GM18519 (cell line): ENCODE measurements at regions not wholly inside any gene's neighbourhood (a gene's known extent, or its start where the extent isn't known, plus 50 kb on each side); places are given as distances from the start of the nearest gene placed in this dataset.
"Not testable (repeated sequence)": the region's sequence is repeated elsewhere in the genome, so short reads cannot be mapped to it uniquely, and the experiment has no call there.

ENCODE experiments used
- ATAC-seq: cut with Tn5 transposase; IDR thresholded peaks from one replicate; pipeline ENCODE4 v1.9.1; 2021; ENCODE audit warnings: mild to moderate bottlenecking, moderate library complexity; ENCODE audit not compliant: unreplicated experiment, low FRiP score

DNA sequence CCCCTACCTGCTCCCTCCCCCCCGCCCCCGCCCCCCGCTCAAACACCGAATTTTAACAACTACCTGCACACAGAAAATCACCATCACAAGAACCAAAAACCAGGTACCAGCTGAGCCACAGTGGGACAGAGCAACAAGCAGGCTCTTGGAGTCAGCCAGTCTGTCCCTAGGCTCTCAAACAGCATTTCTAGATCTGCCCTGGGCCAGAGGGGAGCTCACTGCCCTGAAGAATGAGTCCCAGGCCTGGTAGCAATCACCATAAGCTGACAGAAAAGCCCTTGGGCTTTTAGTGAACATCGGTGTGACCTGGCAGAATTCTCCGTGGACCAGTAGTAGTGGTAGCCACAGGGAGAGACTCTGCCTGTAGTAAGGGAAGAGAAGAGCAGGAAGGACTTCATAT lies 58.3 kb downstream of the C11orf87 start:
- ATAC-seq: no peak

DNA sequence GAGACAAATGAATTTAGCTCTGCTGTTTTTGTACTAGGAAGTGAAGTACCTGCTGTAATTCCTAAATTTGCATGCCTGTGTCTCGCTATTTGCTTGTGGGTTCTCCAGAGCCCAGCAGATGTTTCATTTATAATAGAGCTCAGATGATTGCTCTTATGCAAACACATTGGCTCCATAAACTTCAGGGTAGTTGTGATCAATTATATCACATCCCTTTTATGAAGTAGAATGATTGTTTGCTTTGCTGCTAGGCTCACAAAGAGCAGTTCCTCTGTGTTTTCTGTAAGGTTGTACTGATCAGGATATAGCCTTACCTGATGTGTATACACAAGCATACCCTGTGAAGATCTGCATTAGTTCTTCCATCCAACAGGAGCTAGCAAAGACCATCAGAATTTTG lies 64.1 kb downstream of the C11orf87 start:
- no peak for ATAC-seq

DNA sequence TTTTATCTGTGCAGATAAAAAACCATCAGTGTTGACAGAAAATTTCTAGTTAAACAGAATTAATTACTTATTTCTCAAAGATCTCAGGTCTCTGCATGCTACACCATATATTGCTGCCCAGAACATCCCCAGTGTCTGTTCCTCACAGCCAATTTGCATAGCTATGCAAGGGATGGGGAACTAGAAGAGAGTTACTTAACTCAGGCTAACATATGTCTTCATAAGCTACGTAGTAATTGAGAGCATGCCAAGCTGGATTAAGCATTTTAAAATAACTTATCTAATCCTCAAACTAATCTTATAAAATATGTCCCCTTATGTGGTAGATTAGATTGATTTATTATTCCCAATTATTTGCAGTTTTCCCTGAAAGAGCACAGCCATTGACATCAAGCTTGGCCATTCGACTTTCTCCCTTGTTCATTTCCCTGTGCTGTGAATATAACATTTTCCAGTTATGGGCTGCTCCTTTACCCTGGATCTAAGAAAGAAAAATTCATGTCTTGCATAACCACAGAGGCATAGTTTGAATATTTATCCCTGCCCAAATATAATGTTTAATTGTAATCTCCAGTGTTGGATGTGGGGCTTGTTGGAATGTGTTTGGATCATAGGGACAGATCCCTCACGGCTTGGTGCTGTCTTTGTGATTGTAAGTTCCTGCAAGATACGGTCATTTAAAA lies 69.1 kb downstream of the C11orf87 start:
- ATAC-seq: no peak

DNA sequence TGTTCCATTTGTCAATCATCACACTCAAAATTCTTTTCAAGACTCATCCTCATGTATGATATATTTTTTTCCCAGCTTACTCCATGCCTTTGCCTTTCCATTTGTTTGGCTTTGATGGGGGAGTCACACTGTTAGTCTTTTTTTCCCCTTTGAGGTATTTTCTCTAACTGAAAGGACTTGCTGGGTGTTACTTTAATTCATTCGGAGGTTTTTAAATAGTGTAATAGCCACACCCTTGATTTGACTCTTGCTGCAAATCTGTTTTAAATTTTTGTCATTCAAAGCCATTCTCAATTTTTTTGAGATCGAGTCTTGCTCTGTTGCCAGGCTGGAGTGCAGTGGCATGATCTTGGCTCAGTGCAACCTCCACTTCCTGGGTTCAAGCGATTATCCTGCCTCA lies 84.1 kb downstream of the C11orf87 start:
- no peak for ATAC-seq

- ATAC-seq: no peak
Measured at GRCh38 chr11:109507331-109507730, 85.3 kb downstream of the C11orf87 start.

- ATAC-seq: no peak
Measured at GRCh38 chr11:109507836-109508561, 86.0 kb downstream of the C11orf87 start.

DNA sequence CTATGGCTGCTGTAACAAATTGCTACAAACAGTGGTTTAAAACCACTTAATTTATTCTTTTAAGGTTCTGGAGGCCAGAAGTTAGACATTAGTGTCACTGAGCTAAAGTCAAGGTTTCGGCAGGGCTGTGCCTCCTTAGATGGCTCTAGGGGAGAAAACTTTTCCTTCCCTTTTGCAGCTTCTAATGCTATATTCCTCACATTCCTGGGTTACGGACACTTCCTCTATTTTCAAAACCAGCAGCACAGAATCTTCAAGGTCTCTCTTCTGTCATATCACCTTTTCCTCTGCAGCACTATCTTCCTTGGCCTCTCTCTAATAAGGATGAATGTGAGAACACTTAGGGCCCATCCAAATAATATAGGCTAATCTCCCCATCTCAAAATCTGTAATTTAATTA lies 87.0 kb downstream of the C11orf87 start:
- no peak for ATAC-seq

GRCh38 chr11:109510316-109510715 lies 88.3 kb downstream of the C11orf87 start:
- ATAC-seq: no peak

DNA sequence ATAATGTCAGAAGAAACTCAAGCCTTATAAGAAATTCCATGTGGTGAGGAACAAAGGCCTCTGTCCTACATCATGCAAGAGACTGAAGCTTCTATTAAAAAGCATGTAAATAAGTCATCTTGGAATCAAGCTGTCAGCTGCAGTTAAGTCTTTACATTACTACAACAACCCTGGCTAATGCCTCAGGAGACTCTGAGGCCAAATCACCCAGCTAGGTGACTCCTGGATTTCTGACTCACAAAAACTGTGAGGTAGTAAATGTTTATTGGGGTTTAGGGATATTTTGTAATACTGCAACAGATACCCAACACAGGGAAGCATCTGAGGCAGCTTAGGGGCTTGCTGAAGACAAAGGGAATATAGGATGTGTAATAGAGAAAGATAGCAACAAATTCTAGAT lies 89.6 kb downstream of the C11orf87 start:
- ATAC-seq: no peak

DNA sequence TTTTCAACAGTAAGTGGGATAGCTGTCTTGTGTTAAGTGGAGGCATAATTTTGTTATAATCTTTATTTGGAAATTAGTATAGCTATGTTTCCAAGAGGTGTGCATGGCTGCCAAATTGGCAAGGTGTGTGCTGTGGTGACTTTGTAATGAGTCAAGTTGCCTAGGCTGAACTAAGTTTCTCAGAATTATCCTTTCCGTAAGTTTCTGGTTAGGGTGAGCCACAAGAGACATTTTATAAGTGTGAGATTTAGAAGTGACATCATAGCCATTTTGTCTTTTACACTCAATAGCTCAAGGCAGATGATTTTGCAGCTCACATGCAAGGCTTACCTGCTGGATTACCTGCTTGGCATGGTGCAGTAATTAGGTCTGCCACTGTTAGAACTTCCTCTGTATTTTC lies 90.3 kb downstream of the C11orf87 start:
- no peak for ATAC-seq

- no peak for ATAC-seq
Measured at GRCh38 chr11:109512680-109513079, 90.7 kb downstream of the C11orf87 start.

DNA sequence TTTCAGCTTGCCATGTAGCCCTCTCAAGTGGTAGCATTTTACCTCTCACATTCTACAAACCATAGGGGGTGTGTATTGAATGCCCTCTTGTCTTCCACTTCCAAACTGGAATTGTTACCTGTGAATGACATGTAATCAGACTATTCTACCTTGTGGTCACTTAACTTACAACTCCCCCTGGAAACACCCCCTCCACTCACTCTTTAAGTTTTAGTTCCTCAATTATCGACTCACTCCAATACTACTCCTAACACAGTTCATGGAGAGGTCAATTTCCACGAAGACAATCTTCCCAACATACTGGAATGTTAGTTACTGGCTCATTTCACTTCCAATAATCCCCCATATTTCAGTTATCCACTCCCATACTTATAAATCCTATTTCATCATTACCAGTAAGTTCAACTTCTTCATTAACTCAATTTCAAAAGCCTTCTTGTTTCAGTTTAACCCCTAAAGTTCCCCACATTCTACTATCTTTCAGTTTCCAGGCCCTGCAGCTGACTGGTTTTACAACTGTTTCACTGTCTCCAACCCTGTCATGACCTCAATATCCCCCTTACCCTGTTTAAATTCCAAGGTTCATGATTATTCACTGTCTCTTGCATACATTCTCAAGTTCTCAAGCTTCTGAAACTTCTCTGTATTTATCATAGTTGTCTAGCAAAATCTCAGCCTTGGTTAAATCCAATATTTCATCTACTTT lies 92.5 kb downstream of the C11orf87 start:
- ATAC-seq: no peak

DNA sequence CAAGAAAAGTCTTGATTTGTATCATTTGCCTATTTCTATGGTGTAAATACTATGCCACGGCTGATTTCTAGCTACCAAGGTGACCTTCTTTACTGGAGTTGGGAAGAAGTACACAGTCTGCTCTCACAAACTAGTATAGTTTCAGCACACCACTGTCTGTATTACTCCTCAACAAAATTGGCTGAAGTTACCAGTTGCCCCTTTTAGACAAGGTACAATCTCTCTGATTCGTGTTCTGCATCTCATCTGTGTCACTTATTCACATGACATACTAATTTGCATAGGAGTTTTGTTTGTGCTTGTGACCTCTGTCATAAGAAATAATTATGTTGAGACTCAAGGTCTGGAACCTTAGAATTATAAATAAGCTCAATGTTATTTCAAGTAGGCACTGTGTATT lies 97.3 kb downstream of the C11orf87 start:
- no peak for ATAC-seq

- no peak for ATAC-seq
Measured at GRCh38 chr11:109521571-109522086, 99.6 kb downstream of the C11orf87 start.

DNA sequence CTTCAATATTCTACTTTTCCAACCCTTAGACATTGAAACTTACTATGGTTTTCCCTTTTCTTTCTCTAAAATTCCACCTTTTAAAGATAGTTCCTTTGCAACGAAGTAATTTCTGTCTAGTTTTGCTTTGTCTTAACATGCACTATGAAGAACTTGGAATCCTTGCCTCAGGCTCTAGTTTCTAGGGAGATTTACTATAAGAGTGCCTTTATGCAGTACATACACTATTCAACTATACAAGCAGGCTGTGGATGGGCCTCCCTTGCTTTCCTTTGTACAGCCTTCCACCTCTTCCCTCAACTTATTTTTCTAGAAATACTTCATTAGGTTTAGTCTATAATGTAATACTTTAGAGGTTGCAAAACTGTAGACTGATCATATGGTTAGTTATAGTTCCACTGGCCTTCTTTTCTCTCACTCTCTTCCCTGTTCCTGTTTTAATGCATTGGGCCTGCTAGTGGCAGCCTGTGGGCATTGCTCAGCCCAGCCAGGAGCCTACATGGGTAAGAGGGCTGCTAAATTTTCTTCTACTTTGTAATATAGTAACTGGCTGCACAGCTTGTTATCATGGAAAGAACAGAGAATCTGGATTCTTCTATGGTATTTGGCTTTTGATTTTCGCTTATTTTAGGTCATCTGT lies 100.2 kb downstream of the C11orf87 start:
- no peak for ATAC-seq

- not testable (repeated sequence) for ATAC-seq
Measured at GRCh38 chr11:109525636-109526035, 103.6 kb downstream of the C11orf87 start.

- no peak for ATAC-seq
Measured at GRCh38 chr11:109526061-109526460, 104.1 kb downstream of the C11orf87 start.

- ATAC-seq: no peak
Measured at GRCh38 chr11:109526931-109527330, 104.9 kb downstream of the C11orf87 start.

GRCh38 chr11:109527496-109527895 lies 105.5 kb downstream of the C11orf87 start:
- no peak for ATAC-seq

- no peak for ATAC-seq
Measured at GRCh38 chr11:109547356-109548027, 125.5 kb downstream of the C11orf87 start.
